GM18498 (cell line): ENCODE measurements at regions not wholly inside any gene's neighbourhood (a gene's known extent, or its start where the extent isn't known, plus 50 kb on each side); places are given as distances from the start of the nearest gene placed in this dataset.

Source experiments
- ATAC-seq: cut with Tn5 transposase; IDR thresholded peaks from one replicate; pipeline ENCODE4 v1.9.1; 2021; ENCODE audit warnings: mild to moderate bottlenecking, moderate library complexity; ENCODE audit not compliant: unreplicated experiment

- ATAC-seq: no peak
These were observed 103.5 kb upstream of the NR3C1 start for GRCh38 chr5:143506836-143507552.

DNA sequence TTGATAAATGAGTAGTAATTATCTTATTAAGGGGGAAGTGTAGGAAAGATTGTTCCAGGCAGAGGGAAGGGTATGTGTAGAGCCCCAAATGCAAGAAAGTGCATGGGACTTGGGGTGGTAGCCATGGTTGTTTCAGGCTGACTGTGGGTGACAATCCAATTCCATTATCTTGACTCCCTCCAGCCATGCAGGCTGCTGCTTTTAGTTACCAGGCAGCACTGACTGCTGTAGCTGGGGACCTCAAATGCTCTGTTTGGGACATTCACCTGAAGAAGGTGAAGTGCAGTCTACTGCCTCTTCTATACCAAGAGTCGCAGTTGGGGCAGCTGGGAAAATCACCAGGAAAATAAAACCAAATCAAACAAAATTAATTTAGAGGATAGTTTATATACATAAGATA, 102.4 kb upstream of the NR3C1 start:
- ATAC-seq: no peak

GRCh38 chr5:143505354-143505753, 101.9 kb upstream of the NR3C1 start:
- no peak for ATAC-seq

- no peak for ATAC-seq
These were observed 98.0 kb upstream of the NR3C1 start for GRCh38 chr5:143501310-143502044.

DNA sequence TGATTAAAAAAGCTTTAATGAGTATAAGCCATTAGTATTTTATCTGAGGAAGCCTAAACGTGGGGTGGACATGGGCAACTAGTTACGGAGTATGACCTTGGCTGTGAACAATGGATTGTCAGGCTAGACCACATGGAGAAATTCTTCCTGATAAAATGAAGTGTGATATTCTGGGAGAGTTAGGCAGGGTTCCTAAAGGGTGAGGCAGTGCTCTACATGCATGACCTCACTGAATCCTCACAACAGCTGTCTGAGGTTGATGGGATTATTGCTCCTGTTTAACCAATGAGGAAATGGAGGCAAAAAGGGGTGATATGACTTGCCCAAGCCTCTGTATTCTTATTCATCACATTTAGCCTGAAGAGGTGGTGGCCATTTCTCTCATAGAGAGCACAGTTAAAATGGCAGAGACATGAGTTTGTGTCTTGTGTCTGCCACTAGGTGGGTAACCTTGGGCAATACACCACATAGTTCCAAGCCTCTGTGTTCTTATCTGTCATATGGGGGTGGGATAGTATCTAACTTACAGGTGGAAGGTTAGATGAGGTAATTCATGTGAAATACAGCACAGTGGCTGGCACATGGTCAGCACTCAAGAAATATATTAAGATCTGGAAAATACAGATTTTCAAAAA, 96.1 kb upstream of the NR3C1 start:
- ATAC-seq: no peak

GRCh38 chr5:143498821-143499220, 95.3 kb upstream of the NR3C1 start:
- ATAC-seq: no peak

DNA sequence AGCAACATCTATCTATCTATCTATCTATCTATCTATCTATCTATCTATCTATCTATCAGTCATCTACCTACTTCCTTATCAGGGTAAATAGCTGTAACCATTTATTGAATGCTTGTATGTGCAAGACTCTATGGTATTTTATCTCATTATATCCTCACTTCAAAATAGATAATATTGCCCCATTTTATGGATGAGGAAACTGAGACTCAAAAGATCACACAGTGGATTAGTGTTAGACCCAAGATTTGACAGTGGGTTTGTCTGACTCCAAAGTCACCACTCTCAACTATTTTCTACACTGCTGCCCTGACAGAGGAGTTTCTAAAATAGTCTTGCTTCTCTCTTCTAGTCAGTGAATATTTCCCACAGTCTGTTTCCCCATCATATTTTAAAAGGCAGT, 94.3 kb upstream of the NR3C1 start:
- no peak for ATAC-seq

DNA sequence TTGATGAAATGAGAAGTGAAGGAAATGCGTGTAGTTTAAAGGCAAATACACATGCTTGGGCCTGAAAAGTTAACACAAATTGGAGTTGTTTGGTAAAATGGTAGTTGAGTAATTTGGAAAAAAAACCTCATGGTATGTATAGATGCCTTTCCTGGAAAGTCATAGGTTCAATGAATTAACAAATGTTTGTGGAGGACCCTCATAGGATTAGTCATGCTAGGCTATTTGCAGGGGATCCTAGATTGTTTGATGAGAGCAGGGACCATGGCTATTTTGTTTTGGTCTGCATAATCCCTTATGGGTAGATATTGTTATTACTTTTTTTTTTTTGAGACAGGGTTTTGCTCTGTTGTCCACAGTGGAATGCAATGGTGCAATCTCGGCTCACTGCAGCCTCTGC, 93.5 kb upstream of the NR3C1 start:
- no peak for ATAC-seq

GRCh38 chr5:143495821-143496275, 92.4 kb upstream of the NR3C1 start:
- ATAC-seq: no peak

- ATAC-seq: no peak
These were observed 91.6 kb upstream of the NR3C1 start for GRCh38 chr5:143495110-143495509.

DNA sequence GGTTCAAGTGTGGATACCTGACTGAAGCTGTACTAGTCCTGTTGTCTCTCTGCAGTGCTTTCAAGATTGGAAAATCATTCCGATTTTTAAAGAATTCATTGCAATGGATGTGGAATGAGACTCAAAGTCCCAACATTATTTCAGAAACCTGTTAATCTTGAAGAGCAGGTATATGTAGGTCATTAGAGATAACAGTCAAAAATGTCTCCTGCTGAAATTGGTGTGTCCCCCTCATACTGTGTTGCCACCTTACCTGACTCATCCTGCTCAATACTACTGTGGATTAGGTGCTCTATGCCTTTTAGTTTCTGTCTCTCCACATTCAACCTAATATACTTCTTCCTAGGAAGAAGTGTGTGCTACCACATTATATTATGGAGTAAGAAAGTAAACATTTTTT, 91.1 kb upstream of the NR3C1 start:
- ATAC-seq: no peak

DNA sequence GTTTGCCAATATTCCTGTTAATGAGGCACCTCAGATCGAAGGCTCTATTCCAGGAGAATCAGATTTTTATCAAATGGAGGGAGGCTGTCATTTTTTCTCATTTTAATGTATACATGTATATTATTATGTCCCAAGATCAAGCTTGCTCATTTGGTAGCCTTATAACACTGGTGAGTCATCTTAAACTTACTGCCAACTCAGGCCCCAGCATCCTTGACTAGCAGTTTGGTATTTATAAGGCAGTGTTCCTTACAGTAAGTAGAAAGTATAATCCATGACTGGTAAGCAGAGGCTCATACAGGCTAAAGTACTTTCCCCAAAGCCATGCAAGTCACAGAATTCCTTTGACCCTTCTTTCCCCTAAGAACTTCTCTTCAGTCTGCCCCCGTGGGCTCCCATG, 90.7 kb upstream of the NR3C1 start:
- no peak for ATAC-seq

- ATAC-seq: no peak
These were observed 89.3 kb upstream of the NR3C1 start for GRCh38 chr5:143492783-143493182.

DNA sequence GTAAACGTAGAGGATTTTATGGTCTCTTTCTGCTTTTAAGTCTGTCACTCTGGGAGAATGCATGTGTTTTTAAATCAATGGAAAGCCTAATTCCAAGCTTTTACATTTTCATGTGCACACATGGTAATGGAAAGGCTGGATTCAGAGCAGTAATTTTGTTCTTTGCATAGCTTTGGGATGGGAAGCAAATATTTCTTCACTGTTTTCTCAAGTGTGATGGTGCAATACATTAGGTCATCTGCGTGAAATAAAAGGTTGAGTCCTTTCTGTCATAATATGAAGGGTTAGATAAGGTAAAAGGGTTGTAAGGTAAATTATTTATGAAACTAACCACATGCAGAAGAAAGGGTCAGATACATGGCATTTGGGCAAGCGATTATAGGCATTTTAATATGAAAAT, 88.2 kb upstream of the NR3C1 start:
- ATAC-seq: no peak

- no peak for ATAC-seq
These were observed 84.9 kb upstream of the NR3C1 start for GRCh38 chr5:143488381-143488780.

- no peak for ATAC-seq
These were observed 81.1 kb upstream of the NR3C1 start for GRCh38 chr5:143484601-143485000.

GRCh38 chr5:143481697-143482531, 78.4 kb upstream of the NR3C1 start:
- no peak for ATAC-seq

DNA sequence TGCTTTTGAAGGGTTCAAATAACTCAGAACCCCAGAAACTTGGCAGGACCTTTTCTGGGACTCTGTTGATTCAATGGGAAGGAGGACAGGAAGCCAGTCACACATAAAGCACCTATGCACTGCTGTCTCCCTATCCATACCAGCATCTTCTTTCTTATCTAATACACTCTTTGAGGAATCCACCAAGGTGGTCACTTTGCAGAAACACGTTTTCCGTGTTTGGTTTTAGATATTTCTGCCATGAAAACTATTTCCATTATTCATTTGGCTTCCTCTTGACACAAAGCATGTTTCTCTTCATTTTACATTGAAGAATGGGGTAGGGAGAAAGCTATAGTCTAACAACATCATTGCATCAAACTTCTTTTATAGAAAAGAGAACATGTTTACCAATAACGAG, 76.5 kb upstream of the NR3C1 start:
- no peak for ATAC-seq

DNA sequence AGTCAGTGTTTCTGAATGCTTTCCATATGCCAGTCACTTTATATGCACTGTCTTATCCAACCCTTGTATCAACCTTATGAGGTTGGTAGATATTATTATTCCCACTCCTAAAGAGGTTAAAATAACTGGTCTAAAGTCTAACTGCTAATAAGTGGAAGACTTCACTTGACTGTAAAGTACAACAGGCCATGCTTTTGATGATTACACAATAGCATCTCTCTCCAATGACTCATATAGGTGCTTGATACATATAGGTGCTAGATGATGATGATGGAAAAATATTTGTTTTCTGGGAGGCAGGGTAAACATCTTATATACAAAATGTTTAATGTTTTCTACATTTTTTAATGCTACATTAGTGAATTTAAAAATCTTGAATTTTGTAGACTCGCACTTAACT, 75.9 kb upstream of the NR3C1 start:
- ATAC-seq: no peak

- no peak for ATAC-seq
These were observed 73.2 kb upstream of the NR3C1 start for GRCh38 chr5:143476601-143477211.

DNA sequence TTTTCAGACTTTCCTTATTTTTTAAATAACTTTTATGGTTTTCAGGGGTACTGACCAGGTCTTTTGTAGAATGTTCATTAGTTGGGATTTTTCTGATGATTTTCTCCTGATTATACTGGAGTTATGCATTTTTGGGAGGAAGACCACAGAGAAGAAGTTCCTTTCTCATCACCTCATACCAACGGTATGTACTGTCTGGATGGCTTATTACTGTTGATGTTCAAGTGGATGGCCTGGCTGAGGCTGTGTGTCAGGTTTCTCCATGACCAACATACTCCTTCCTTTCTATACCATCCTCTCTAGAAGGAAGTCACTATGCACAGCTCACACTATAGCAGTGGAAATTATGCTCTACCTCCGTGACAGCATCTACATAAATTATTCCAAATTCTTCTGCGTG, 71.1 kb upstream of the NR3C1 start:
- ATAC-seq: no peak
